ENCODE measurements at regions not wholly inside any gene's neighbourhood (a gene's known extent, or its start where the extent isn't known, plus 50 kb on each side); places are given as distances from the start of the nearest gene placed in this dataset.

- TF ChIP-seq EZH2phosphoT487 (IDR thresholded peaks at IDR 0.05), result no peak
- TF ChIP-seq, protein P1, sequence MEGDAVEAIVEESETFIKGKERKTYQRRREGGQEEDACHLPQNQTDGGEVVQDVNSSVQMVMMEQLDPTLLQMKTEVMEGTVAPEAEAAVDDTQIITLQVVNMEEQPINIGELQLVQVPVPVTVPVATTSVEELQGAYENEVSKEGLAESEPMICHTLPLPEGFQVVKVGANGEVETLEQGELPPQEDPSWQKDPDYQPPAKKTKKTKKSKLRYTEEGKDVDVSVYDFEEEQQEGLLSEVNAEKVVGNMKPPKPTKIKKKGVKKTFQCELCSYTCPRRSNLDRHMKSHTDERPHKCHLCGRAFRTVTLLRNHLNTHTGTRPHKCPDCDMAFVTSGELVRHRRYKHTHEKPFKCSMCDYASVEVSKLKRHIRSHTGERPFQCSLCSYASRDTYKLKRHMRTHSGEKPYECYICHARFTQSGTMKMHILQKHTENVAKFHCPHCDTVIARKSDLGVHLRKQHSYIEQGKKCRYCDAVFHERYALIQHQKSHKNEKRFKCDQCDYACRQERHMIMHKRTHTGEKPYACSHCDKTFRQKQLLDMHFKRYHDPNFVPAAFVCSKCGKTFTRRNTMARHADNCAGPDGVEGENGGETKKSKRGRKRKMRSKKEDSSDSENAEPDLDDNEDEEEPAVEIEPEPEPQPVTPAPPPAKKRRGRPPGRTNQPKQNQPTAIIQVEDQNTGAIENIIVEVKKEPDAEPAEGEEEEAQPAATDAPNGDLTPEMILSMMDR (IDR thresholded peaks at IDR 0.05), result no peak
Measured at GRCh38 chr13:90105276-90105675, 1242.2 kb upstream of the MIR17HG start.

All from neural progenitor cell (in vitro differentiated cells).